ENCODE measurements at regions not wholly inside any gene's neighbourhood (a gene's known extent, or its start where the extent isn't known, plus 50 kb on each side); places are given as distances from the start of the nearest gene placed in this dataset.
"Not testable (repeated sequence)": the region's sequence is repeated elsewhere in the genome, so short reads cannot be mapped to it uniquely, and the experiment has no call there.

GRCh38 chr5:163116618-163117017, 320.8 kb upstream of the CCNG1 start:
- not testable (repeated sequence) for TF ChIP-seq CTCF (conservative IDR thresholded peaks at IDR 0.05 in 1 of 2, IDR thresholded peaks at IDR 0.05 in 1 of 2; ENCODE audit: low read depth in 1 of 2, low read length in 2 of 2); EZH2 (IDR thresholded peaks at IDR 0.05; ENCODE audit: low read length, missing control alignments)
